ENCODE measurements at regions not wholly inside any gene's neighbourhood (a gene's known extent, or its start where the extent isn't known, plus 50 kb on each side); places are given as distances from the start of the nearest gene placed in this dataset.

DNA sequence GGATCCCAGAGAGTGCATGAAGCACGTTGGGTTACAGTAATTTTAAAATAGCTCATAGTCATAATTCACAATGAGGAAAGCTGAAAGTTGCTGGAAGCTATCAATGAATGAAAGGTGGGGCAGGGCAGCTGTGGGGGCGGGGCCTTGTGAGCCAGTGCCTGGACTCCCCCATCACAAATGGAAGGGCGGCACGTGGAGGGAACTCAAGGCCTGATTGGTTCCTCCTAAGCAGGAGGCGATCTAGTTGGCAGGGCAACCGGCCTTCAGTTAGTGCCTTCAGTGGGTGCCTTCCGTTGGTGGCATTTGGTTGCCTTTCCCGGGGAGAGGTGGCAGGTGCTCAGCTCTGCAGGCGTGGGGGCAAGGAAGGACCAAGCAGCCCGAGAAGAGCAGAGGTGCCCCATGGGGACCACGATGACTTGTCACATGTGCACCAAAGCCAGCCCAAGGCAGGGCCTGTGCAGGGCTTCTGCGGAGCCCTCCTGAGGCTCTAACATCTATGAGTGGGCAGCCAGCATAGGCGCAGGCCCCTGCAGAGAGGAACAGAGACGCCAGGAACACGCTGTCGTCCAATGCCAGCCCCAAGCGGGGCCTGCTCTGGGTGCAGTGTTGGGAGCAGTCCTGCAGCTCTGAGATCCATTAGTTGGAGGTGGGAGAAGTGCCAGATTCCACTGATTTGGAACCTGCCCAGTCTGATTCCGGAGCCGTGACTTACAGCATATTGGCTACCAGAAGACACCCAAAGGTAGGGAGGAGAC, 59.8 kb upstream of the PDSS1 start:
- TF ChIP-seq, protein P1, sequence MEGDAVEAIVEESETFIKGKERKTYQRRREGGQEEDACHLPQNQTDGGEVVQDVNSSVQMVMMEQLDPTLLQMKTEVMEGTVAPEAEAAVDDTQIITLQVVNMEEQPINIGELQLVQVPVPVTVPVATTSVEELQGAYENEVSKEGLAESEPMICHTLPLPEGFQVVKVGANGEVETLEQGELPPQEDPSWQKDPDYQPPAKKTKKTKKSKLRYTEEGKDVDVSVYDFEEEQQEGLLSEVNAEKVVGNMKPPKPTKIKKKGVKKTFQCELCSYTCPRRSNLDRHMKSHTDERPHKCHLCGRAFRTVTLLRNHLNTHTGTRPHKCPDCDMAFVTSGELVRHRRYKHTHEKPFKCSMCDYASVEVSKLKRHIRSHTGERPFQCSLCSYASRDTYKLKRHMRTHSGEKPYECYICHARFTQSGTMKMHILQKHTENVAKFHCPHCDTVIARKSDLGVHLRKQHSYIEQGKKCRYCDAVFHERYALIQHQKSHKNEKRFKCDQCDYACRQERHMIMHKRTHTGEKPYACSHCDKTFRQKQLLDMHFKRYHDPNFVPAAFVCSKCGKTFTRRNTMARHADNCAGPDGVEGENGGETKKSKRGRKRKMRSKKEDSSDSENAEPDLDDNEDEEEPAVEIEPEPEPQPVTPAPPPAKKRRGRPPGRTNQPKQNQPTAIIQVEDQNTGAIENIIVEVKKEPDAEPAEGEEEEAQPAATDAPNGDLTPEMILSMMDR (IDR thresholded peaks at IDR 0.05 in 8 of 11, conservative IDR thresholded peaks at IDR 0.05 in 3 of 11), result no peak
- TF ChIP-seq POLR2A (IDR thresholded peaks at IDR 0.05) (no peak), POLR2AphosphoS5 (IDR thresholded peaks at IDR 0.05) (no peak)

Data from spleen (tissue), 7 donors.